ENCODE measurements at regions not wholly inside any gene's neighbourhood (a gene's known extent, or its start where the extent isn't known, plus 50 kb on each side); places are given as distances from the start of the nearest gene placed in this dataset.
"Not testable (repeated sequence)": the region's sequence is repeated elsewhere in the genome, so short reads cannot be mapped to it uniquely, and the experiment has no call there.

DNA sequence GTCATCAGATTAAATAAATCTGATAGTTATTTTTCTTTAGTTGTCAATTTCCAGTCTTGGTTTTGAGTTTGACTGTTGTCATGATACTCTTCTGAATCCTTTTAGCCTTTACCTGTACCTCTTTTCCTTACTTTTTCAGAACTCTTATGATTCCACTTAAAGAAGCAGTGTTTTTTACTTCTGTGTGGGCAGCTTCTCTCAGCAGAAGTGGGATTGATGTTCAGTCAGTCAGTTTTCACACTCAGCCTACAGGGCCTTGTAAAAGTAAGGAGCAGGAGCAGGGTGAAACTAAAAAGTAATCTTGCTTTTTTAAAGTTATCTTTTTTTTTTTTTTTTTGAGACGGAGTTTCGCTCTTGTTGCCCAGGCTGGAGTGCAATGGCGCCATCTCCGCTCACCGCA is 75.1 kb downstream of the HAUS1 start:
- no peak for DNase-seq

DNA sequence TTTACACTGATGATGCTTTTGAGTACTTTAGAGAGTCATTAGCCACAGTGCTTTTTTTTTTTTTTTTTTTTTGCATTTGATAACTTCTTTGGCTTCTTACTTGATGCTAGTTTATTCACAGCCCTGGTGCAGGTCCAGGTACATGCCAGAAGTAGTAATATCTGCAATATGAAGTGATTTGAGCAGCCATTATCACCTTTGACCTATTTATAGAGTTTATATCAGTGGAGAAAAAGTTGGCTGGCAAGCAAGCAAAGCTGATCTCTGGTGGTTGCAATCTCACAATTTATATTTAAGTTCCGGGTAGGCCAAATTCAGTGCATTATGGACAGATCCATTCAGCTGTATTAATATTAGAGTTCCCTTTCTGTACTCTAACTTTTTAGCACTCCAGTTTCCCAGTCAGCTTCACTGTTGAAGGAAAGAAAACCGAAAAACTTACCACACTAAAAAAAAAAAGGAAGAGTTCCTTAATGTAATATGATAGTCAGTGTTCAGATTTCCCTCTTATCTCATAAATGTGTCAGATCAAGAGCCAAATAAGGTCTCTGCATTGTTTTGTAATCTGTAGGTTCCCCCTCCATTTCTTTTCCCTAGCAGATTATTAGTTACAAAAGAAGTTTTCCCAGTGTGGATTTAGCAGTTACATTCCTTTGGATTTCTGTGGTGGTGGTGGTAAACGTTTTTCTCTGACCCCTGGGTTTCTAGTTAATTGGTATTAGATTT is 78.6 kb downstream of the HAUS1 start:
- DNase-seq: no peak

DNA sequence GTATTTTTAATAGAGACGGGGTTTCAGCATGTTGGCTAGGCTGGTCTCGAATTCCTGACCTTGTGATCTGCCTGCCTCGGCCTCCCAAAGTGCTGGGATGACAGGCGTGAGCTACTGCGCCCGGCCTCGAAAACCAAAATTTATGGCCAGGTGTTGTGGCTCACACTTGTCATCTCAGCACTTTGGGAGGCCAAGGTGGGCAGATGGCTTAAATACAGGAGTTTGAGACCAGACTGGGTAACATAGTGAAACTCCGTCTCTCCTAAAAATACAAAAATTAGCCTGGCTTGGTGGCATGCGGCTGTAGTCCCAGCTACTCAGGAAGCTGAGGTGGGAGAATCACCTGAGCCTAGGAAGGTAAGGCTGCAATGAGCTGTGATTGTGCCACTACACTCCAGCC is 80.1 kb downstream of the HAUS1 start:
- not testable (repeated sequence) for DNase-seq

DNA sequence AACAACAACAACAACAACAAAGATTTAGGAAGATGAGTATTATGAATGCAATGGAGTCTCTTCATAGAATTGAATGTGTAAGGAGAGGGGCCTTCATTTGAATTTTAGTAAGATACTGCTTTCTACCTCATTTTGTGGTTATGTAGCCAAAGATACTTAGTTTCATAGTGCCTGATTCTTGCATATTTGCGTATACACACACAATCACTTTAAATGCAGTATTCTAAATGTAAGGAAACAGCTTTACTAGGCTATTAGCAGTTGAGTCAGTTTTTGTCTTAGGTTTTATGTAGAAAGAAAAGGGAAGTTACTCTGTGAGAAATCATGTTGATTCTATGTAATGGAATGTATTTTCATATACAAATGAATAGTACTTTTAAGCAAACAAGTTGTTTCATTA is 80.5 kb downstream of the HAUS1 start:
- DNase-seq: no peak

DNA sequence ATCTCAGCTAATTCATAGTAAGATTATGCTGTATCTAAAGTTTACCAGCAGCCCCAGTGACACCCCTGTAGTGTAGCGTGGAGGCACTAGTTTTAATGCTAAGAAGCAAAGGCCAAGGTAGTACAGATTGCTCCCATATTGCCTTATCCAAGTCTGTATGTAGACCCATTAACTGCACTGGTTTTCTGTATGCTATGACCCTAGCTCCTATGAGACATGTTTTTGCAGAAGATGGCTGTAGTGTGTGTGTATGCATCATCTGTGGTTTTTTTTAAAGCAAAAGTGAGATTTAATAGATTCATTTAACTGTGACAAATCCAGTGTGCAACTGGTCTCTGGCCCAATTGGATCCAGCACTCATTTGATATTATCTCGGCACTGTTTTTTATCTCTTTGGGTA is 86.5 kb downstream of the HAUS1 start:
- no peak for DNase-seq

DNA sequence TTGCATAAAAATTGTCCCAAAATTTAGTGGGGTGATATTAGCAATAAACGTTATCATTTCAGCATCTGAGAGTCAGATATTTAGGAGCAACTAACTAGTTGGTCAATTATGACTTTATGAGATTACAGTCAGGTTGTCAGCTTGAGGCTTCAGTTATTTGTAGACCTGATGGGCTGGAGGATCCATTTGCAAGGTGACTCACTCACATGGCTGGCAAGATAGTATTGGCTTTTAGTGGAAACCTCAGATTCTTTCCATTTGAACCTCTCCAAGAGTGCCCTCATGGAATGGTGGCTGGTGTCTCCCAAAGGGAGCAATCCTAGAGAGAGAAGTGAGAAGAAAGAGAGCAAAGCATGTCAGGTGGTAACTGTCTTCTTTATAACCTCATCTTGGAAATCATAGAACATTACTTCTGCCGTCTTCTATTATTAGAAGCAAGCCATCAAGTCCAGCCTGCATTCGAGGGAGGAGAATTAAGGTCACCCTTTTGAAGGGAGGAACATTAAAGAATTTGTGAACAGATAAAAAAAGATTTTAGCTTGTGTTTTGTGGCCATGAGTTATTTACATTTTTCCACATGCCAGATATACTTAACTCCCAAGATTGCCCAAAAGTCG is 92.5 kb downstream of the HAUS1 start:
- DNase-seq: no peak

DNA sequence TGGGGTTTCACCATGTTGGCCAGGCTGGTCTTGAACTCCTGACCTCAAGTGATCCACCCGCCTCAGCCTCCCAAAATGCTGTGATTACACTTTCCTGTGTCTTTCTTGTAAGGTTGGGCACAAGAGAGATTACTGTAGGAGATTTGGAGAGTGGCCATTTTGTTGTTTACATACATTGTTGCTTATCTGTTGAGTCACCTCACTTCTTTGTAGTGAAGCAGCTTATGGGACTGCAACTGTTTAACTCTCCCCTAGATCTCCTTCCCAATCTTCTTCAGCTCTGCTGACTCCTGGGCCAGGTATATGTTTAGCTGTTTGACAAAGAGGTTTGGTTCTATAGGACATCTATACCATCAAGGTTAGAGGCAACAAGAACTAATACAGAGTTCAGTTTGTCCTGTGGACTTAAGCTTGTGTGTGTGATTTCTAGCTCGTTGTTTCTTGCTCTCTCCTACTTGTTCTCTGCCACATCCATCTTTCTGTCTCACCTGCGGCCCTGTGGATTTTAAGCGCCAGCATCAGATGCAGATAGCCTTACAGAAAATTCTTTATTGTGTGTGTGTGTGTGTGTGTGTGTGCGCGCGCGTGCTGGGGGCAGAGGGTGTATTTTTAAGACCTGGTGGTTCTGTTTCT is 95.4 kb downstream of the HAUS1 start:
- no peak for DNase-seq

- not testable (repeated sequence) for DNase-seq
These were observed 96.2 kb downstream of the HAUS1 start for GRCh38 chr18:46200178-46201055.

- DNase-seq: no peak
These were observed 100.0 kb downstream of the HAUS1 start for GRCh38 chr18:46204143-46204542.

GRCh38 chr18:46207985-46208384 is 103.8 kb downstream of the HAUS1 start:
- DNase-seq: no peak

DNA sequence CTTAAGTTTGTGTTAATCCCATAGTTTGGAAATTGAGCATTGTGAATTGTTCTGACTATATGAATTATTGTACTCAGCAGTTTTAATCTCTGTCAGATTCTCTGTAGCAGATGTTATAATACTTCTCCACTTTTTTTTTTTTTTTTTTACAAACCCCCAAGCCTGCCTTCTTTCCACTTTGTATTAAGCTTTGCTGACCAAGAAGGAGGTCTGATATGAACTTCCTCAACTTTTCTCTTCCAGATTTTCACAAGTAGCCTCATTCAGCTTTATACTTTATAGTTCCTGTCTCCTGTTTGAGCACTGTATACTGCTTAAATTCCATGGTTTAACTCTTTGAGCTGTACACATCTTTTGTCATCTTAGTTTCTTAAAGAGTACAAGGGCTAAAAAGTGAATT is 105.0 kb downstream of the HAUS1 start:
- no peak for DNase-seq

- no peak for DNase-seq
These were observed 107.6 kb downstream of the HAUS1 start for GRCh38 chr18:46211816-46212215.

GRCh38 chr18:46212398-46212797 is 108.2 kb downstream of the HAUS1 start:
- DNase-seq: no peak

DNA sequence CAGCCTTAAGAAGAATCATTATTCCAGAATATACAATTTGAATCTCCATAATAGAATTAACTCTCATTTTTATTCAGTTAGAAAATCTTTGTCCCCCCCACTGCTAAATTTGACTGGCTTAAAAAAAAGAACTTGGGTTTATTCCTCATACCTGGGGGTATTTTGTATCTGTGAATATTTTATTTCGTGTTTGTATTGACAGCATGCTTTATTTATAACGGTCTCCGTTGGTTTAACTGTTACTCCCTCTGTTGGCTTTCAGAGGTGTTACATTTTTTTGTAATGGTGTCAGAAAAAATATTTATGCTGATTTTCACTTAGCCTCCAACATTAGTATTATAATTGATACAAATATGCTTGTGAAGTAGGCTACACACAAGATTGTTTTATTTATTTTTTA is 109.1 kb downstream of the HAUS1 start:
- DNase-seq: no peak

DNA sequence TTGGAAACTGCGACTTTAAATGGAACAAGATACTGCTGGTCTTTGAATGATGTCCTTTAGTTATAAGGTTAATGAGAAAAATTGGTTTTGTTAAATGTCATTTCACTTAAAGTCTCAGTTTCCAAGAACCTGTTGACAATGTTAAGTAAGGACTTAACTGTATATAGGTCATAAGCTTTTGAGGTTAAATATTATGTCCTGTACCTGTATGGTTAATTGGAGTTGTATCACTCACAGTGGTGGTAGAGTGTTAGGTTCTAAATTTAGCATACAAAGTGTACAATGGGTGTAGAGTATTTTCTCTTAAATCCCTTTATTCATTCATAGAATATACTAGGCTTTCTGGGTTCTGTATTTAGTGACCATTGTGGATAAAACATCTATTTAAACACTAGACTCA is 110.2 kb downstream of the HAUS1 start:
- DNase-seq: no peak

DNA sequence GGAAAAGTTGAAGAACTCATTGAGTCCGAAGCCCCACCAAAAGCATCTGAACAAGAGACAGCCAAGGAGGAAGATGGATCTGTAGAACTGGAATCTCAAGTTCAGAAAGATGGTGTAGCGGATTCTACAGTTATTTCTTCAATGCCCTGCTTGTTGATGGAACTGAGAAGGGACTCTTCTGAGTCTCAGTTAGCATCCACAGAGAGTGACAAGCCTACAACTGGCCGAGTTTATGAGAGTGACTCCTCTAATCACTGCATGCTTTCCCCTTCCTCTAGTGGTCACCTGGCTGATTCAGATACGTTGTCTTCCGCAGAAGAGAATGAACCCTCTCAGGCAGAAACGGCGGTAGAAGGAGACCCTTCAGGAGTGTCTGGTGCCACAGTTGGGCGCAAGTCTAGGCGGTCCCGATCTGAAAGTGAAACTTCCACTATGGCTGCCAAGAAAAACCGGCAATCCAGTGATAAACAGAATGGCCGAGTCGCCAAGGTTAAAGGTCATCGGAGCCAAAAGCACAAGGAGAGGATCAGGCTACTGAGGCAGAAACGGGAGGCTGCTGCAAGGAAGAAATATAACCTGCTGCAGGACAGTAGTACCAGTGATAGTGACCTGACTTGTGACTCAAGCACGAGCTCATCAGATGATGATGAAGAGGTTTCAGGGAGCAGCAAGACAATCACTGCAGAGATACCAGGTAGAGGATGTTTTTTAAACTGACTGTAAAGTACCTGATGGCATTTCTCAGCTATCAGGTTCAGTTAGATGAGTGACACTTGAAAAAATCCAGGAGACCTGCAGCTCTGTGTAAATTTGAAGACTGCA is 111.9 kb downstream of the HAUS1 start:
- DNase-seq: no peak

- no peak for DNase-seq
These were observed 115.9 kb downstream of the HAUS1 start for GRCh38 chr18:46220116-46220515.

DNA sequence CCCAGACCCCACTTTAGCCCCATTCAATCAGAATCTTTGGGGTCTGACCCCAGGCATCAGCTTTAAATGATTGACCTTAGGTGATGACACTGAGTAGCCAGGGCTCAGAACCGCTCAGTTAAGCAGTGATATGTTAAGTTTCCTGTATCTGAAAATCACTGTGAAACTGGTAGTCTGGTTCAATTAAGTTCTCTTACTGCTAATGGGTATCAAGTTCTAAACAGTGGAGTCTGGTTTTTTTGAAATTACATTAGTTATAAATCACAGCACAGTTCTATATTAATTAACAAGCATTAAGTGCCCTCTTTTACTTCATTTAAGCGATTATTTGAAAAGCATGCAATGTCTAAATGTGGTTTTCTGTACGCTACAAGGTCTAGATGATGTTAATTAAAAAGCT is 117.9 kb downstream of the HAUS1 start:
- no peak for DNase-seq

DNA sequence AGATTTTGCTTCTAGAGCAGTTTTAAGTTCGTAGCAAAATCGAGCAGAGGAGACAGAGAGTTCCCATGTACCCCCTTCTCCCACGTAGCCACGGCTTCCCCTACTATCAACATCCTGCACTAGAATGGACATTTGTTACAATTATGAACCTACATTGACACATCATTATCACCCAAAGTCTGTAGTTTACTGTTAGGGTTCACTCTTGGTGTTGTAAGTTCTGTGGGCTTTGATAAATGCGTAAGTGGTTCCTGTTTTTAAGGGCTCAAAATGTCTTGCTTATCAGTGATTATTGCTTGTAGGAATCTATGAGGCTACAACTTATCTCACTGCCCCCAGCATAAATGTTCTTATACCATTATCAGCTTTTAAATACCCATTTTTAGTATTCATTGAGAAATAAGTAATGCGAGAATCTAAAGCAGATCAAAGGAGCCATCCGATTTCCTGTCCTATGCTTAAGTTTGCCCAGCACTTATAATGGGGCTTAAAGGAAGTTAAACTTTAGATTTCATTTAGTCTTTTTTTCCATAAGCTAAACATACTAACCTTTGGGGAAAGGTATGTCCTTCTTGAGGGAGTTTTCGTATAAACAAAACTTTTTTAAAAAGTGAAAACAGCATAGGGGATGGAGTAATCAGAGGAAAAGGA is 118.7 kb downstream of the HAUS1 start:
- no peak for DNase-seq

- no peak for DNase-seq
These were observed 120.1 kb downstream of the HAUS1 start for GRCh38 chr18:46224181-46224775.

DNA sequence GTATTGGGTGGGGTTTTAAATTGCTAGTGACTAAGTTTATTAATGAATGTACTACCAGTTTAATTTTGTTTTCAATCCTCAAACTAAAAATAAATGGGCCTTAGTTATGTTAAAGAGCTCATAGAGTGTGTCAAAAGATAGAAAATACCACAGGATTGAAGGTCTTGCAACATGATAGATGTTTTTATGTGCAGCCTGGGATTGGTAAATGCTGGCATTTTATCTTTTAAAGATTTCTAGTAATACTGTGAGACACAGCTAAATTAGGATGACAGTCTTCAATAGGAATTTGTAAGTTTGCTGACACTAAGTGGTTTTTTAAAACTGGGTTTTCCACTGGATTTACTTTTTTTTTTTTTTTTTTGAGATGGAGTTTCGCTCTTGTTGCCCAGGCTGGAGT is 122.3 kb downstream of the HAUS1 start:
- no peak for DNase-seq

DNA sequence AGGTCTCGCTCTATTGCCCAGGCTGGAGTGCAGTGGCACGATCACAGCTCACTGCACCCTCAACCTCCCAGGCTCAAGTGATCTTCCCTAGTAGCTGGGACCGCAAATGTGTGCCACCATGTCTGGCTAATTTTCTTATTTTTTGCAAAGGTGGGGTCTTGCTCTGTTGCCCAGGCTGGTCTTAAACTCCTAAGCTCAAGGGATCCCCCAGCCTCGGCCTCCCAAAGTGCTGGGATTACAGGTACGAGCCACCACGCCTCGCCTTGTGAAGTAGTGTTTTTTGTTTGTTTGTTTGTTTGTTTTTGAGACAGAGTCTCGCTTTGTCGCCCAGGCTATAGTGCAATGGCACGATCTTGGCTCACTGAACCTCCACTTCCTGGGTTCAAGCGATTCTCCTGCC is 125.5 kb downstream of the HAUS1 start:
- not testable (repeated sequence) for DNase-seq

Data from activated CD4-positive, alpha-beta T cell treated with anti-CD3 and anti-CD28 coated beads for 48 hours (primary cell).